K562 (cell line): ENCODE measurements at regions not wholly inside any gene's neighbourhood (a gene's known extent, or its start where the extent isn't known, plus 50 kb on each side); places are given as distances from the start of the nearest gene placed in this dataset.

Experiments
- ATAC-seq: fragments of 200-7000 bp; cut with Tn5 transposase; 3 replicates; pipeline ENCODE4 v1.9.1; 2020; ENCODE audit warnings: moderate library complexity
- BruUV-seq: library from RNA; stranded (reverse); fragments of 400-500 nt; replicated peaks from 2 replicates; lab custom pipeline; 2021; lab: Mats Ljungman, UMichigan
- CTCF ChIA-PET: fragments of 300-600 bp; formaldehyde crosslinking; extraction: SDS; loops from one replicate; lab custom pipeline; 2021; ENCODE audit warnings: low intra/inter-chr PET ratio; lab: Yijun Ruan, JAX
- POLR2A ChIA-PET: fragments of 300-600, 350-650 bp; sonication (Branson Sonifier 250); formaldehyde crosslinking; extraction: SDS; loops from one replicate; lab custom pipeline; 2021; ENCODE audit warnings: antibody characterized with exemption, inconsistent platforms; lab: Yijun Ruan, JAX
- DNase-seq, 4 experiments: peaks; one replicate each; pipeline versions ENCODE4 v3.0.0 to v3.0.0-alpha.2; 2011 to 2018; ENCODE audit warnings: low spot score in 3 of 4, mixed read lengths in 3 of 4; ENCODE audit errors: extremely low read depth in 1 of 4
- FAIRE-seq: peaks from 2 replicates; lab custom pipeline; 2011; peaks lifted over from hg19 to GRCh38; lab: Jason Lieb, UNC
- H2AFZ ChIP-seq: 2 replicates; pipeline ENCODE4 v1.6.0; 2011; ENCODE audit warnings: low read depth, low read length, control low read depth, inconsistent platforms
- H3K27ac ChIP-seq: fragments of 200-600 bp; 3 replicates; pipeline ENCODE4 v1.8.0; 2011; ENCODE audit warnings: low read depth, mild to moderate bottlenecking, control low read depth, inconsistent platforms, low read length, moderate library complexity, mixed read lengths; ENCODE audit errors: extremely low read depth
- H3K27me3 ChIP-seq, 2 experiments: fragments of 300-600 bp in 1 of 2; 2 replicates in 1 of 2; 3 replicates in 1 of 2; pipeline versions ENCODE4 v1.6.0 to v1.8.0; 2011; ENCODE audit warnings: inconsistent platforms in 2 of 2, low read length in 2 of 2, mild to moderate bottlenecking in 1 of 2, mixed read lengths in 1 of 2, moderate library complexity in 1 of 2; ENCODE audit not compliant: control insufficient read depth in 2 of 2, insufficient read depth in 2 of 2
- H3K36me3 ChIP-seq: fragments of 300-600 bp; 3 replicates; pipeline ENCODE4 v1.8.0; 2011; ENCODE audit warnings: mild to moderate bottlenecking, low read length, inconsistent platforms; ENCODE audit not compliant: control insufficient read depth, insufficient read depth
- H3K4me1 ChIP-seq, 2 experiments: fragments of 200-600 bp in 1 of 2; replicated peaks in 1 of 2; 2 replicates in 1 of 2; 3 replicates in 1 of 2; pipeline versions ENCODE4 v1.5.1 to v1.8.0; 2011; ENCODE audit warnings: inconsistent platforms in 2 of 2, low read length in 2 of 2, mild to moderate bottlenecking in 1 of 2, mixed read lengths in 1 of 2, moderate library complexity in 1 of 2; ENCODE audit not compliant: control insufficient read depth in 2 of 2, insufficient read depth in 2 of 2
- H3K4me2 ChIP-seq: 2 replicates; pipeline ENCODE4 v1.6.1; 2011; ENCODE audit warnings: low read length, control low read depth, inconsistent platforms, mixed read lengths; ENCODE audit not compliant: insufficient read depth
- H3K4me3 ChIP-seq: fragments of 200-600 bp; sonication (generic), shearing (Covaris generic); 2 replicates; pipeline ENCODE4 v1.5.1; 2016; ENCODE audit warnings: control low read depth, inconsistent platforms
- H3K79me2 ChIP-seq: fragments of 200-600 bp; 3 replicates; pipeline ENCODE4 v1.8.0; 2011; ENCODE audit warnings: low read length, inconsistent platforms; ENCODE audit not compliant: control insufficient read depth, insufficient read depth
- H3K9ac ChIP-seq, 2 experiments: 2 replicates each; pipeline versions ENCODE4 v1.6.0 to v1.6.1; 2011; ENCODE audit warnings: low read depth in 2 of 2, low read length in 2 of 2, control low read depth in 1 of 2, inconsistent platforms in 1 of 2, mild to moderate bottlenecking in 1 of 2, mixed read lengths in 1 of 2; ENCODE audit not compliant: insufficient read depth in 1 of 2
- H3K9me1 ChIP-seq: one replicate; pipeline ENCODE4 v1.6.0; 2011; ENCODE audit warnings: inconsistent platforms, mild to moderate bottlenecking, low read length, moderate library complexity; ENCODE audit not compliant: control insufficient read depth, insufficient read depth
- H3K9me3 ChIP-seq: replicated peaks from 2 replicates; pipeline ENCODE4 v1.5.1; 2011; ENCODE audit warnings: low read depth, low read length, inconsistent platforms; ENCODE audit not compliant: control insufficient read depth, insufficient read depth
- H4K20me1 ChIP-seq: replicated peaks from 2 replicates; pipeline ENCODE4 v1.6.1; 2011; ENCODE audit warnings: low read length, inconsistent platforms, mixed read lengths; ENCODE audit not compliant: control insufficient read depth, insufficient read depth
- DPF2 ChIP-seq: fragments of 450-650 bp; IDR thresholded peaks from 2 replicates; pipeline ENCODE4 v1.6.1; 2016
- GTF2E2 ChIP-seq: fragments of 200-800 bp; sonication (Bioruptor generic); IDR thresholded peaks from 2 replicates; pipeline ENCODE4 v1.6.1; 2016; ENCODE audit warnings: missing genetic modification characterization, missing compliant biosample characterization
- MAFK ChIP-seq: IDR thresholded peaks from 2 replicates; pipeline ENCODE4 v1.6.1; 2011; ENCODE audit warnings: low read length, improper control_type of control experiment
- ZBTB1 ChIP-seq: sonication (generic); formaldehyde crosslinking; IDR thresholded peaks from 2 replicates; pipeline ENCODE4 v1.8.1; 2023; ENCODE audit warnings: missing genetic modification reagents, low read depth, mild to moderate bottlenecking, borderline replicate concordance
- ZNF583 ChIP-seq: fragments of 250-450 bp; sonication (Bioruptor Pico); IDR thresholded peaks from 2 replicates; pipeline ENCODE4 v1.4.0; 2020
- ZNF589 ChIP-seq: fragments of 200-800 bp; sonication (Bioruptor generic); IDR thresholded peaks from 2 replicates; pipeline ENCODE4 v1.6.1; 2016; ENCODE audit warnings: low read depth, missing genetic modification characterization, missing compliant biosample characterization
- in situ Hi-C: fragments of 300-500 bp; cut with MboI; formaldehyde crosslinking; loops from 4 replicates; pipeline ENCODE4 v1.15.0; 2018; ENCODE audit warnings: inconsistent platforms, mixed read lengths
- intact Hi-C: fragments of 100-400 bp; cut with micrococcal nuclease; formaldehyde crosslinking; loops from 2 replicates; pipeline ENCODE4 v1.14.2; 2022
- TF ChIP-seq, protein P1 (sequence below): fragments of 450-650 bp; IDR thresholded peaks from 2 replicates; pipeline ENCODE4 v1.6.1; 2018; ENCODE audit not compliant: partially characterized antibody

DNA sequence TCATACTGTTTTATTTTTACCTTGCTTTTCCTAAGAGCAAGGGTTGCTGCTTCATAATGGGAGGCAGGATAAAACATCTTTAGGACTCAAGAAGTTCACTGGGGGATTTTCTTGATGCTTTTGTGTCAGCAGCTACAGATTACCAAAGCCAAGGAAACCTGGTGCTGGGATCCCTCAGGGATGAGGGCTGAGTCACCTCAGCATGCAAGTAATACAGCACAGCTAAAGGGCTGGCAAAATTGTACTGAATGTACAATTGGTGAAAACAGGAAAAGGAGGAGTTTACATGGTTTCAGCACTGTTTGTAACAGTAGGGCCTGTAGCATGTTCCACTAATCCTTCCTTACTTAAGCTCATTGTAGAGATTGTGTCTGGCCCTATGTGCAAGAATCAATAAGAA, 1056.8 kb downstream of the SORCS1 start:
- DNase-seq (no peak), FAIRE-seq (no peak), ATAC-seq (no peak)
- Histone ChIP-seq H3K27ac (no peak overlapping the region), H3K4me1 (no peaks in the 10 kb centered on the region), H3K9ac (no peak overlapping the region), H3K4me3 (no peak overlapping the region), H3K4me2 (no peak overlapping the region), H3K36me3 (no peaks in the 10 kb centered on the region), H4K20me1 (no peaks in the 10 kb centered on the region), H3K9me1 (no peaks in the 10 kb centered on the region), H3K27me3 (no peaks in the 10 kb centered on the region), H3K79me2 (no peaks in the 10 kb centered on the region), H2AFZ (no peak overlapping the region), H3K9me3 (no peaks in the 10 kb centered on the region)
- CTCF ChIA-PET, result no interaction called here
- in situ Hi-C loops (no loop called here), intact Hi-C loops (no loop called here)
- TF ChIP-seq ZNF589 (CRISPR knock-in tag), result no peak
- no peak for TF ChIP-seq DPF2
- TF ChIP-seq GTF2E2, result no peak
- TF ChIP-seq MAFK, result no peak
- no peak for TF ChIP-seq ZBTB1 (CRISPR knock-in tag)
- TF ChIP-seq, protein P1, sequence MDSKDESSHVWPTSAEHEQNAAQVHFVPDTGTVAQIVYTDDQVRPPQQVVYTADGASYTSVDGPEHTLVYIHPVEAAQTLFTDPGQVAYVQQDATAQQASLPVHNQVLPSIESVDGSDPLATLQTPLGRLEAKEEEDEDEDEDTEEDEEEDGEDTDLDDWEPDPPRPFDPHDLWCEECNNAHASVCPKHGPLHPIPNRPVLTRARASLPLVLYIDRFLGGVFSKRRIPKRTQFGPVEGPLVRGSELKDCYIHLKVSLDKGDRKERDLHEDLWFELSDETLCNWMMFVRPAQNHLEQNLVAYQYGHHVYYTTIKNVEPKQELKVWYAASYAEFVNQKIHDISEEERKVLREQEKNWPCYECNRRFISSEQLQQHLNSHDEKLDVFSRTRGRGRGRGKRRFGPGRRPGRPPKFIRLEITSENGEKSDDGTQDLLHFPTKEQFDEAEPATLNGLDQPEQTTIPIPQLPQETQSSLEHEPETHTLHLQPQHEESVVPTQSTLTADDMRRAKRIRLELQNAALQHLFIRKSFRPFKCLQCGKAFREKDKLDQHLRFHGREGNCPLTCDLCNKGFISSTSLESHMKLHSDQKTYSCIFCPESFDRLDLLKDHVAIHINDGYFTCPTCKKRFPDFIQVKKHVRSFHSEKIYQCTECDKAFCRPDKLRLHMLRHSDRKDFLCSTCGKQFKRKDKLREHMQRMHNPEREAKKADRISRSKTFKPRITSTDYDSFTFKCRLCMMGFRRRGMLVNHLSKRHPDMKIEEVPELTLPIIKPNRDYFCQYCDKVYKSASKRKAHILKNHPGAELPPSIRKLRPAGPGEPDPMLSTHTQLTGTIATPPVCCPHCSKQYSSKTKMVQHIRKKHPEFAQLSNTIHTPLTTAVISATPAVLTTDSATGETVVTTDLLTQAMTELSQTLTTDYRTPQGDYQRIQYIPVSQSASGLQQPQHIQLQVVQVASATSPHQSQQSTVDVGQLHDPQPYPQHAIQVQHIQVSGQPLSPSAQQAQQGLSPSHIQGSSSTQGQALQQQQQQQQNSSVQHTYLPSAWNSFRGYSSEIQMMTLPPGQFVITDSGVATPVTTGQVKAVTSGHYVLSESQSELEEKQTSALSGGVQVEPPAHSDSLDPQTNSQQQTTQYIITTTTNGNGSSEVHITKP, result no peak
- no peak for TF ChIP-seq ZNF583
- no TSS peak for BruUV-seq
- POLR2A ChIA-PET, result no interaction called here
